ENCODE measurements at regions not wholly inside any gene's neighbourhood (a gene's known extent, or its start where the extent isn't known, plus 50 kb on each side); places are given as distances from the start of the nearest gene placed in this dataset.

DNA sequence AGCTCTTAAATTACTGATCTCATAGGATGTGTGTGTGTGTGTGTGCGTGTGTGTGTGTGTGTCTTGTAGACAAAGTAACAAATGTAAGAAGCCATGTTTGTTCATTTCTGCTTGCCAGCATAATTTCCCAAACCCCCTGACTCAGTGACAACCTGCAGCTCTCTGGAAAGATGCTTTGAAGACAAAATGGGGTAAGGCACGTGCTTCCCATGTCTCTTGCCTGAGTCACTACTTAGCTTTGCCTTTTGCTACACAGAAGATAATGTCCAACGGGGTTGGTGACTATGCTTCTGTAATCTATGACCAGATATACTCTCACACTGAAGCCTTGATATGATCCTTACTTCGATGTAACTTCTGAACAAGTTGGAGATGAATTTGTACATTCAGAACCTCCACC is 332.0 kb downstream of the SLC4A3 start:
- no peak for TF ChIP-seq POLR2A (IDR thresholded peaks at IDR 0.05; ENCODE audit: low read depth, low read length)
- no peak for TF ChIP-seq POLR2AphosphoS5 (IDR thresholded peaks at IDR 0.05; ENCODE audit: low read depth, low read length)
- TF ChIP-seq TAF1 (IDR thresholded peaks at IDR 0.05; ENCODE audit: low read depth, low read length), result no peak
- TF ChIP-seq PAX5 (IDR thresholded peaks at IDR 0.05; ENCODE audit: insufficient read depth, low read length, severe bottlenecking), result no peak
- no peak for TF ChIP-seq SPI1 (IDR thresholded peaks at IDR 0.05; ENCODE audit: low read depth, low read length)
- TF ChIP-seq POU2F2 (IDR thresholded peaks at IDR 0.05; ENCODE audit: low read depth, low read length), result no peak
